ENCODE measurements at regions not wholly inside any gene's neighbourhood (a gene's known extent, or its start where the extent isn't known, plus 50 kb on each side); places are given as distances from the start of the nearest gene placed in this dataset.

GRCh38 chr12:65648461-65648860, 175.8 kb upstream of the HMGA2 start:
- H3F3A ChIP-seq (ENCODE audit: low read length, unreplicated experiment) = peaks cover 25% of the 10 kb centered on the region
- peak overlapping the region; percentile 57 for H3K4me2 ChIP-seq (ENCODE audit: low read length)
- 0 out of 2 replicates have a peak, but pooled peaks cover 5% of the 10 kb centered on the region for H3K79me2 ChIP-seq (ENCODE audit: low read length)
- TF ChIP-seq CTCF (conservative IDR thresholded peaks at IDR 0.05; ENCODE audit: low read depth, low read length) = no peak
- no peak for TF ChIP-seq EZH2phosphoT487 (IDR thresholded peaks at IDR 0.05; ENCODE audit: borderline replicate concordance, low read length)
- no peak for TF ChIP-seq EZH2 (IDR thresholded peaks at IDR 0.05; ENCODE audit: low read length, unreplicated experiment)
- CTCF ChIA-PET = no interaction called here
- no peak overlapping the region for H2AFZ ChIP-seq (ENCODE audit: low read length)
- H3K27ac ChIP-seq (ENCODE audit: low read length) = peak overlapping the region; percentile 98
- ATAC-seq = peak; percentile 37
- no peaks in the 10 kb centered on the region for H3K36me3 ChIP-seq (ENCODE audit: low read depth, low read length)
- H3K27me3 ChIP-seq (ENCODE audit: low read length) = no peaks in the 10 kb centered on the region
- POLR2A ChIA-PET (ENCODE audit: unreplicated experiment) = interaction anchor here (0.5 to 1.5 kb wide), 3 partner anchors 45 to 473 kb away, joined by 3 to 5 read pairs (median 4); no protein-coding TSS in a partner anchor
- peaks cover 51% of the 10 kb centered on the region for H3K4me1 ChIP-seq (ENCODE audit: insufficient read depth, low read length)
- H3K9ac ChIP-seq (ENCODE audit: low read length) = peak overlapping the region; percentile 92
- no peaks in the 10 kb centered on the region for H3K9me3 ChIP-seq (ENCODE audit: low read length)
- H3K9me2 ChIP-seq (replicated peaks; ENCODE audit: low read length) = no peaks in the 10 kb centered on the region
- no peaks in the 10 kb centered on the region for H4K20me1 ChIP-seq (ENCODE audit: low read length)
- DNase-seq = peak; percentile 58
- H3K4me3 ChIP-seq (ENCODE audit: low read length) = no peak overlapping the region
- intact Hi-C loops (cut with micrococcal nuclease) = no loop called here
- no TSS peak for BruUV-seq (replicated peaks)

DNA sequence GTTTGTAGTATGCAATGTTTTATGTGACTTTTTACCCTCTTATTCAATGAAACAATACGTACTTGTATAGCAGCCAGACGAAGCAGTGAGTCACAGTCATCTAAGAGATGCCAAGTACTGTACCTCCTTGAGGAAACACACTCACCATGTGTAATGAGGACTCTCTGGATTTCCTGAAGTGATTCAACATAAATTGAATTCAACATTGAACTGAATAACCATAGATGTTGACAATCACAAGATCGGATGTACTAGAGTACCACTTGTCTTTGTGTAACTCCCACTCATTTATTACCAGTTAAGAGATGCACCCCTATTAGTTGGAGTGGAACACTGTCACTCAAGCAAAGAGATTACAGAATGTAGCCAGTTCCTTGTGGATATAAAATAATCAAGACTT, 175.2 kb upstream of the HMGA2 start:
- Histone ChIP-seq H3K9ac (ENCODE audit: low read length) (peak overlapping the region; percentile 92), H3K36me3 (ENCODE audit: low read depth, low read length) (no peaks in the 10 kb centered on the region), H3F3A (ENCODE audit: low read length, unreplicated experiment) (peaks cover 21% of the 10 kb centered on the region), H3K79me2 (ENCODE audit: low read length) (0 out of 2 replicates have a peak, but pooled peaks cover 5% of the 10 kb centered on the region), H3K9me3 (ENCODE audit: low read length) (no peaks in the 10 kb centered on the region), H3K4me2 (ENCODE audit: low read length) (peak overlapping the region; percentile 57), H3K27me3 (ENCODE audit: low read length) (no peaks in the 10 kb centered on the region), H2AFZ (ENCODE audit: low read length) (no peak overlapping the region), H4K20me1 (ENCODE audit: low read length) (no peaks in the 10 kb centered on the region), H3K4me3 (ENCODE audit: low read length) (no peak overlapping the region), H3K27ac (ENCODE audit: low read length) (peak overlapping the region; percentile 98), H3K4me1 (ENCODE audit: insufficient read depth, low read length) (peaks cover 44% of the 10 kb centered on the region), H3K9me2 (replicated peaks; ENCODE audit: low read length) (no peaks in the 10 kb centered on the region)
- peak; percentile 90 for ATAC-seq
- TF ChIP-seq CTCF (conservative IDR thresholded peaks at IDR 0.05; ENCODE audit: low read depth, low read length) (no peak), EZH2phosphoT487 (IDR thresholded peaks at IDR 0.05; ENCODE audit: borderline replicate concordance, low read length) (no peak), EZH2 (IDR thresholded peaks at IDR 0.05; ENCODE audit: low read length, unreplicated experiment) (no peak)
- DNase-seq = peak; percentile 99
- intact Hi-C loops (cut with micrococcal nuclease) = loop anchor here (1.0 kb wide), 6 partner anchors 8 to 175 kb away; partner anchors contain the start of gene HMGA2
- ChIA-PET CTCF (no interaction called here), POLR2A (ENCODE audit: unreplicated experiment) (interaction anchor here (1.0 to 1.5 kb wide), 2 partner anchors 15 to 46 kb away, joined by 4 to 5 read pairs; no protein-coding TSS in a partner anchor)
- BruUV-seq (replicated peaks) = no TSS peak

DNA sequence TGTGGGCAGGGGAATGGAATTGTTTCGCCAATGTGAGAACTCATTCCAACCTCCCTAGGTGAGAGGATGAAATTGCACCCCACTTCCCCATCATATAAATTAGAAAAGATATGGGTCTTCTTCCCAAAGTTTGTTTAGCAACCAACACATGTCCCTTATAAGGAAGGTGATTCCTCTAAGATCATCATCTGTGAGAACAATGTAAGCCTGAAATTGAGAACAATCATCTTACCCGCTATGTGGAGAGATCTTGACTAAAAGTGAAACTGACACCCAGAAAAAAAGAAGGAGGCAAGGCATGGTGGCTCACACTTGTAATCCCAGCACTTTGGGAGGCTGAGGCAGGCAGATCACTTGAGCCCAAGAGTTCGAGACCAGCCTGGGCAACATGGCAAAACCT, 173.2 kb upstream of the HMGA2 start:
- H3K36me3 ChIP-seq (ENCODE audit: low read depth, low read length) = no peaks in the 10 kb centered on the region
- TF ChIP-seq CTCF (conservative IDR thresholded peaks at IDR 0.05; ENCODE audit: low read depth, low read length) = no peak
- no peak for TF ChIP-seq EZH2 (IDR thresholded peaks at IDR 0.05; ENCODE audit: low read length, unreplicated experiment)
- TF ChIP-seq EZH2phosphoT487 (IDR thresholded peaks at IDR 0.05; ENCODE audit: borderline replicate concordance, low read length) = no peak
- POLR2A ChIA-PET (ENCODE audit: unreplicated experiment) = no interaction called here
- no TSS peak for BruUV-seq (replicated peaks)
- H4K20me1 ChIP-seq (ENCODE audit: low read length) = no peaks in the 10 kb centered on the region
- H2AFZ ChIP-seq (ENCODE audit: low read length) = no peak overlapping the region
- CTCF ChIA-PET = no interaction called here
- H3K9ac ChIP-seq (ENCODE audit: low read length) = no peak overlapping the region
- H3K4me1 ChIP-seq (ENCODE audit: insufficient read depth, low read length) = peaks cover 48% of the 10 kb centered on the region
- H3K4me3 ChIP-seq (ENCODE audit: low read length) = no peak overlapping the region
- no peaks in the 10 kb centered on the region for H3K27me3 ChIP-seq (ENCODE audit: low read length)
- H3K27ac ChIP-seq (ENCODE audit: low read length) = peak overlapping the region; percentile 98
- peaks cover 21% of the 10 kb centered on the region for H3F3A ChIP-seq (ENCODE audit: low read length, unreplicated experiment)
- no peaks in the 10 kb centered on the region for H3K9me2 ChIP-seq (replicated peaks; ENCODE audit: low read length)
- no peaks in the 10 kb centered on the region for H3K9me3 ChIP-seq (ENCODE audit: low read length)
- H3K79me2 ChIP-seq (ENCODE audit: low read length) = peaks cover 11% of the 10 kb centered on the region; the same call in 1 of the 2 replicates
- no peak for ATAC-seq
- intact Hi-C loops (cut with micrococcal nuclease) = no loop called here
- no peak overlapping the region for H3K4me2 ChIP-seq (ENCODE audit: low read length)
- no peak for DNase-seq
